Astrocyte (in vitro differentiated cells and primary cell): ENCODE measurements at regions not wholly inside any gene's neighbourhood (a gene's known extent, or its start where the extent isn't known, plus 50 kb on each side); places are given as distances from the start of the nearest gene placed in this dataset.

Experiments
- DNase-seq: peaks from one replicate; pipeline ENCODE4 v3.0.0-alpha.2; 2010; ENCODE audit warnings: low read depth
- FAIRE-seq: peaks from 2 replicates; lab custom pipeline; 2011; peaks lifted over from hg19 to GRCh38; lab: Jason Lieb, UNC
- H2AFZ ChIP-seq: 2 replicates; pipeline ENCODE4 v1.6.0; 2012; ENCODE audit warnings: low read depth, low read length, inconsistent platforms
- H3K27ac ChIP-seq: 2 replicates; pipeline ENCODE4 v1.5.1; 2011; ENCODE audit warnings: low read depth, low read length, inconsistent platforms
- H3K27me3 ChIP-seq: 2 replicates; pipeline ENCODE4 v1.6.0; 2011; ENCODE audit warnings: low read length, inconsistent platforms; ENCODE audit not compliant: insufficient read depth
- H3K36me3 ChIP-seq: 2 replicates; pipeline ENCODE4 v1.5.1; 2011; ENCODE audit warnings: low read length, inconsistent platforms; ENCODE audit not compliant: insufficient read depth
- H3K4me1 ChIP-seq: 2 replicates; pipeline ENCODE4 v1.5.1; 2011; ENCODE audit warnings: low read length, inconsistent platforms; ENCODE audit not compliant: insufficient read depth
- H3K4me2 ChIP-seq: 2 replicates; pipeline ENCODE4 v1.6.0; 2012; ENCODE audit warnings: low read length, inconsistent platforms
- H3K4me3 ChIP-seq: 2 replicates; pipeline ENCODE4 v1.5.1; 2011; ENCODE audit warnings: low read depth, mild to moderate bottlenecking, low read length, inconsistent platforms; ENCODE audit not compliant: insufficient read depth
- H3K79me2 ChIP-seq: 2 replicates; pipeline ENCODE4 v1.6.0; 2012; ENCODE audit warnings: mild to moderate bottlenecking, low read length, inconsistent platforms; ENCODE audit not compliant: insufficient read depth
- H3K9ac ChIP-seq: 2 replicates; pipeline ENCODE4 v1.6.0; 2012; ENCODE audit warnings: mild to moderate bottlenecking, low read length, inconsistent platforms
- H3K9me3 ChIP-seq: 2 replicates; pipeline ENCODE4 v1.5.1; 2012; ENCODE audit warnings: low read depth, mild to moderate bottlenecking, low read length, inconsistent platforms; ENCODE audit not compliant: insufficient read depth
- H4K20me1 ChIP-seq: 2 replicates; pipeline ENCODE4 v1.6.0; 2012; ENCODE audit warnings: low read length, inconsistent platforms; ENCODE audit not compliant: insufficient read depth
- H3K27ac Mint-ChIP-seq: one replicate; pipeline ENCODE4 v1.8.0; 2021; ENCODE audit warnings: mild to moderate bottlenecking, mixed read lengths; ENCODE audit not compliant: unreplicated experiment
- H3K27me3 Mint-ChIP-seq: one replicate; pipeline ENCODE4 v1.8.0; 2021; ENCODE audit warnings: low read depth, mixed read lengths; ENCODE audit not compliant: unreplicated experiment
- H3K36me3 Mint-ChIP-seq: one replicate; pipeline ENCODE4 v1.8.0; 2021; ENCODE audit warnings: low read depth, mixed read lengths; ENCODE audit not compliant: unreplicated experiment
- H3K4me1 Mint-ChIP-seq: one replicate; pipeline ENCODE4 v1.8.0; 2021; ENCODE audit warnings: low read depth, mixed read lengths; ENCODE audit not compliant: unreplicated experiment
- H3K4me3 Mint-ChIP-seq: one replicate; pipeline ENCODE4 v1.8.0; 2021; ENCODE audit warnings: mild to moderate bottlenecking, moderate library complexity, mixed read lengths; ENCODE audit not compliant: unreplicated experiment
- H3K9me3 Mint-ChIP-seq: one replicate; pipeline ENCODE4 v1.8.0; 2021; ENCODE audit warnings: mild to moderate bottlenecking, mixed read lengths; ENCODE audit not compliant: unreplicated experiment
- CTCF ChIP-seq: IDR thresholded peaks from 2 replicates; pipeline ENCODE4 v1.5.1; 2011; ENCODE audit warnings: low read depth, mild to moderate bottlenecking, inconsistent platforms, low read length, moderate library complexity; ENCODE audit not compliant: insufficient read depth
- EZH2 ChIP-seq: IDR thresholded peaks from 2 replicates; pipeline ENCODE4 v1.6.1; 2012; ENCODE audit warnings: mild to moderate bottlenecking, low read length, inconsistent platforms; ENCODE audit not compliant: insufficient read depth

GRCh38 chr1:47672622-47673021 lies 234.8 kb downstream of the FOXD2 start:
- no peaks in the 10 kb centered on the region for H3K4me1 ChIP-seq
- no peaks in the 10 kb centered on the region for H3K36me3 ChIP-seq
- H3K9me3 ChIP-seq, result no peaks in the 10 kb centered on the region
- DNase-seq (no peak), FAIRE-seq (no peak)
- no peaks in the 10 kb centered on the region for H3K27me3 ChIP-seq
- no peak overlapping the region for H3K4me2 ChIP-seq
- TF ChIP-seq CTCF (no peak), EZH2 (no peak)
- no peaks in the 10 kb centered on the region for H4K20me1 ChIP-seq
- H3K36me3 Mint-ChIP-seq, result no peaks in the 10 kb centered on the region
- H3K27ac ChIP-seq, result no peak overlapping the region
- peaks cover 7% of the 10 kb centered on the region for H3K9me3 Mint-ChIP-seq
- no peaks in the 10 kb centered on the region for H3K79me2 ChIP-seq
- H2AFZ ChIP-seq, result no peak overlapping the region
- peaks cover 25% of the 10 kb centered on the region for H3K27me3 Mint-ChIP-seq
- H3K27ac Mint-ChIP-seq, result no peak overlapping the region
- no peak overlapping the region for H3K4me3 Mint-ChIP-seq
- H3K4me3 ChIP-seq, result no peak overlapping the region
- peaks cover 3% of the 10 kb centered on the region for H3K4me1 Mint-ChIP-seq
- H3K9ac ChIP-seq, result no peak overlapping the region

GRCh38 chr1:47674189-47674588 lies 236.3 kb downstream of the FOXD2 start:
- no peak overlapping the region for H2AFZ ChIP-seq
- no peak overlapping the region for H3K4me3 Mint-ChIP-seq
- DNase-seq, result no peak
- no peaks in the 10 kb centered on the region for H3K27me3 ChIP-seq
- H3K4me1 ChIP-seq, result no peaks in the 10 kb centered on the region
- no peak overlapping the region for H3K4me2 ChIP-seq
- no peaks in the 10 kb centered on the region for H4K20me1 ChIP-seq
- no peak overlapping the region for H3K27ac Mint-ChIP-seq
- no peak overlapping the region for H3K4me3 ChIP-seq
- FAIRE-seq, result no peak
- peaks cover 12% of the 10 kb centered on the region for H3K4me1 Mint-ChIP-seq
- H3K36me3 ChIP-seq, result no peaks in the 10 kb centered on the region
- peaks cover 2% of the 10 kb centered on the region for H3K9me3 Mint-ChIP-seq
- no peaks in the 10 kb centered on the region for H3K79me2 ChIP-seq
- H3K9ac ChIP-seq, result no peak overlapping the region
- H3K27ac ChIP-seq, result no peak overlapping the region
- TF ChIP-seq CTCF (no peak), EZH2 (no peak)
- H3K9me3 ChIP-seq, result no peaks in the 10 kb centered on the region
- H3K27me3 Mint-ChIP-seq, result peaks cover 21% of the 10 kb centered on the region
- no peaks in the 10 kb centered on the region for H3K36me3 Mint-ChIP-seq

- no peak overlapping the region for H3K27ac Mint-ChIP-seq
- Histone ChIP-seq H3K79me2 (no peaks in the 10 kb centered on the region), H3K4me3 (no peak overlapping the region), H3K9me3 (no peaks in the 10 kb centered on the region), H3K9ac (no peak overlapping the region), H3K27ac (no peak overlapping the region), H2AFZ (no peak overlapping the region), H3K27me3 (no peaks in the 10 kb centered on the region), H3K36me3 (no peaks in the 10 kb centered on the region), H4K20me1 (no peaks in the 10 kb centered on the region), H3K4me2 (no peak overlapping the region), H3K4me1 (peaks cover 3% of the 10 kb centered on the region)
- peaks cover 19% of the 10 kb centered on the region for H3K27me3 Mint-ChIP-seq
- no peak for TF ChIP-seq EZH2
- no peak for TF ChIP-seq CTCF
- DNase-seq, result no peak
- peaks cover 3% of the 10 kb centered on the region for H3K9me3 Mint-ChIP-seq
- no peak for FAIRE-seq
- H3K4me3 Mint-ChIP-seq, result no peak overlapping the region
- no peaks in the 10 kb centered on the region for H3K36me3 Mint-ChIP-seq
- H3K4me1 Mint-ChIP-seq, result peaks cover 22% of the 10 kb centered on the region
These were observed 237.3 kb downstream of the FOXD2 start for GRCh38 chr1:47675047-47675675.
